ENCODE measurements at regions not wholly inside any gene's neighbourhood (a gene's known extent, or its start where the extent isn't known, plus 50 kb on each side); places are given as distances from the start of the nearest gene placed in this dataset.

DNA sequence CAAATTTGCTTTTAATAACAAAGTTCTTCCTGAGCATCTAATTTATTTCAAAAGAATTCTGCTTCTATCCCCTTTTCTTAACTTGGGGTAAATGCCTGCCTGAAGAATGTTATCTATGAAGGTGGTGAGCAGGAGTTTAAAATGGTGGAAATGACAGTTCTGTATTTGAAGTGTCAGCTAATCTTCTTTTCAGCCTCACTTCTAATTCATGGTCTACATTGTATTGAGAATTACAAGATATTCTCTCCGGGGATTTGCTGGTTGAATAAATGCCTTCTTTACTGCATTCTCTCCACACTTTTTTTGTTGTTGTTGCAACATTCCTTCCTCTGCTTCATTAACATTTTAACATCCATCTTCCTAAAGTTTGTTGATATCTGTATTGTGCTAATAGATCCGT is 143.1 kb upstream of the GRIN3A start:
- 77 to 89% methylated on average over 2 of the region's 2 CpGs for WGBS, 2 donors (ENCODE audit: low coverage in 1 of 2)
- DNase-seq = no peak
- TF ChIP-seq EP300 (IDR thresholded peaks at IDR 0.05; ENCODE audit: low read depth) (no peak), POLR2A (IDR thresholded peaks at IDR 0.05) (no peak)
- TF ChIP-seq, protein P1, sequence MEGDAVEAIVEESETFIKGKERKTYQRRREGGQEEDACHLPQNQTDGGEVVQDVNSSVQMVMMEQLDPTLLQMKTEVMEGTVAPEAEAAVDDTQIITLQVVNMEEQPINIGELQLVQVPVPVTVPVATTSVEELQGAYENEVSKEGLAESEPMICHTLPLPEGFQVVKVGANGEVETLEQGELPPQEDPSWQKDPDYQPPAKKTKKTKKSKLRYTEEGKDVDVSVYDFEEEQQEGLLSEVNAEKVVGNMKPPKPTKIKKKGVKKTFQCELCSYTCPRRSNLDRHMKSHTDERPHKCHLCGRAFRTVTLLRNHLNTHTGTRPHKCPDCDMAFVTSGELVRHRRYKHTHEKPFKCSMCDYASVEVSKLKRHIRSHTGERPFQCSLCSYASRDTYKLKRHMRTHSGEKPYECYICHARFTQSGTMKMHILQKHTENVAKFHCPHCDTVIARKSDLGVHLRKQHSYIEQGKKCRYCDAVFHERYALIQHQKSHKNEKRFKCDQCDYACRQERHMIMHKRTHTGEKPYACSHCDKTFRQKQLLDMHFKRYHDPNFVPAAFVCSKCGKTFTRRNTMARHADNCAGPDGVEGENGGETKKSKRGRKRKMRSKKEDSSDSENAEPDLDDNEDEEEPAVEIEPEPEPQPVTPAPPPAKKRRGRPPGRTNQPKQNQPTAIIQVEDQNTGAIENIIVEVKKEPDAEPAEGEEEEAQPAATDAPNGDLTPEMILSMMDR (IDR thresholded peaks at IDR 0.05) = no peak

DNA sequence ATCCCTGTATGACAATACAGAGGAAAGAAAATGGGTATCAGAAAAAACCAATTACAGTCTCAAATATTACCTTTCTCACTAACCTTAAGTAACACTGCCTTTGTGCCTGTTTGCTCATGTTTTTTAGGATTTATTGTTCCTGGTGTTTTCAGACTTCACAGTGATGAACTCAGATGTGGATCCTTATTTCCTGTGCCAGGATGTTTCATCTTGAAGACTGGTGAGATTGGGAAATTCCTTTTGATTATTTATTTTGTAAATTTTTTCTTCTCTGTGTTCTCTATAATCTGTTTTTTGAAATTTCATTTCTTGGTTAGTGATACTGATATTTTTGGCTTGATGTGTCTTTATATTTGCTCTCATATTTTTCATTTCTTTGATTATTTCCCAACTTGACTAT is 142.4 kb upstream of the GRIN3A start:
- TF ChIP-seq POLR2AphosphoS5 (IDR thresholded peaks at IDR 0.05) = no peak
- TF ChIP-seq EP300 (IDR thresholded peaks at IDR 0.05; ENCODE audit: low read depth) = no peak
- TF ChIP-seq POLR2A (IDR thresholded peaks at IDR 0.05) = no peak
- TF ChIP-seq, protein P1 (IDR thresholded peaks at IDR 0.05) = no peak

More for the DNA sequence above, 143.1 kb upstream of the GRIN3A start:
- in situ Hi-C loops (cut with MboI; ENCODE audit: low pct_ligation_motif_present in 1 of 4, low pct_unique_long_range_greater_than_20kb in 1 of 4, low sequenced_read_pairs in 3 of 4) = no loop called here
- Histone ChIP-seq H3K27me3 (no peaks in the 10 kb centered on the region), H3K9me3 (no peaks in the 10 kb centered on the region), H3K27ac (no peak overlapping the region), H3K4me3 (no peak overlapping the region), H3K4me1 (no peaks in the 10 kb centered on the region), H3K36me3 (no peaks in the 10 kb centered on the region)
- intact Hi-C loops (cut with DNase I; ENCODE audit: low total_unique reads) = no loop called here

DNA sequence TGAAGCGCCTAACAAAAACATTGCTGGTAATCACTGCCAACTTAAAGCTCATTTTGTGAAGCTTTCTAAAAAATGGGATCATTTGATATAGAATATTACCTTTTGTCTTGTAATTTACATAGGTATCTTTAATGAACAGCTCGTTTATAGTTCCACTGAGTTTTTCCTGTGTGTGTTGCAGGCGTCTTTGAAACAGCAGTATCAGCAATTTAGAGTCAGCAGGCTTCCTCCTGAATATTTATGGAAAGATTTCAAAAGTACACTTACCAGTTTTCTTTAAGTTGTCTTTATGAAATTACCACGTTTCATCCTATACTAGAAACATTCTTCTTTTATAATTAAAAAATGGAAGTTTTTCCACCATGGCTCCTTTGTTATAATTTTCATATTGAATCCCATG is 140.3 kb upstream of the GRIN3A start:
- TF ChIP-seq, protein P1 (IDR thresholded peaks at IDR 0.05) = no peak
- TF ChIP-seq EP300 (IDR thresholded peaks at IDR 0.05; ENCODE audit: low read depth) (no peak), POLR2A (IDR thresholded peaks at IDR 0.05) (no peak), POLR2AphosphoS5 (IDR thresholded peaks at IDR 0.05) (no peak)
- DNase-seq = no peak

More for the DNA sequence above, 142.4 kb upstream of the GRIN3A start:
- Histone ChIP-seq H3K9me3 (no peaks in the 10 kb centered on the region), H3K4me1 (no peaks in the 10 kb centered on the region), H3K36me3 (no peaks in the 10 kb centered on the region), H3K27ac (no peak overlapping the region), H3K4me3 (no peak overlapping the region), H3K27me3 (no peaks in the 10 kb centered on the region)
- in situ Hi-C loops (cut with MboI; ENCODE audit: low pct_ligation_motif_present in 1 of 4, low pct_unique_long_range_greater_than_20kb in 1 of 4, low sequenced_read_pairs in 3 of 4) = no loop called here
- DNase-seq = no peak
- intact Hi-C loops (cut with DNase I; ENCODE audit: low total_unique reads) = no loop called here

DNA sequence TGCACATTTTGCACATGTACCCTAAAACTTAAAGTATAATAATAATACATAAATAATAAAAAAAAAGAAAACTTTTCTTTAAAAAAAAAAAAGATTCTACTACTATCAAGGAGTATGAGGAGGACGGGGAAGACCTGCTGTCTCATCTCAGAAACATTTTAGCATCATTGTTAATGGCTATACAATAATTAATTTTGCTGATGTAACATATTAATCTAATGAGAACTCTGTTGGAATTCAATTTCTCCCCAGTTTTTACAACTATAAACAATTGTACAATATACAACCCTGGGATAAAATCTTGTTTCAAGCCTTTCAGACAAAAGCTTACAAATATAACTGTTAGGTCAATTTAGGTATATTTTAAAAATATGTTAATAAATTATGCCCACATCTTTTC is 139.0 kb upstream of the GRIN3A start:
- H3K4me1 ChIP-seq = no peaks in the 10 kb centered on the region
- H3K9me3 ChIP-seq = no peaks in the 10 kb centered on the region
- H3K27ac ChIP-seq = no peak overlapping the region
- TF ChIP-seq POLR2AphosphoS5 (IDR thresholded peaks at IDR 0.05) (no peak), POLR2A (IDR thresholded peaks at IDR 0.05) (no peak), EP300 (IDR thresholded peaks at IDR 0.05; ENCODE audit: low read depth) (no peak)
- TF ChIP-seq, protein P1 (IDR thresholded peaks at IDR 0.05) = no peak
- in situ Hi-C loops (cut with MboI; ENCODE audit: low pct_ligation_motif_present in 1 of 4, low pct_unique_long_range_greater_than_20kb in 1 of 4, low sequenced_read_pairs in 3 of 4) (no loop called here), intact Hi-C loops (cut with DNase I; ENCODE audit: low total_unique reads) (no loop called here)
- WGBS, 2 donors (ENCODE audit: low coverage in 1 of 2) = 66 to 67% methylated on average over 1 of the region's 1 CpG
- no peaks in the 10 kb centered on the region for H3K36me3 ChIP-seq
- no peak overlapping the region for H3K4me3 ChIP-seq
- no peak for DNase-seq
- no peaks in the 10 kb centered on the region for H3K27me3 ChIP-seq

More for the DNA sequence above, 140.3 kb upstream of the GRIN3A start:
- H3K36me3 ChIP-seq = no peaks in the 10 kb centered on the region
- no peaks in the 10 kb centered on the region for H3K9me3 ChIP-seq
- WGBS, 2 donors (ENCODE audit: low coverage in 1 of 2) = 55 to 71% methylated on average over 3 to 4 of the region's 4 CpGs
- intact Hi-C loops (cut with DNase I; ENCODE audit: low total_unique reads) = no loop called here
- in situ Hi-C loops (cut with MboI; ENCODE audit: low pct_ligation_motif_present in 1 of 4, low pct_unique_long_range_greater_than_20kb in 1 of 4, low sequenced_read_pairs in 3 of 4) = no loop called here
- H3K27me3 ChIP-seq = no peaks in the 10 kb centered on the region
- H3K4me1 ChIP-seq = no peaks in the 10 kb centered on the region
- no peak overlapping the region for H3K4me3 ChIP-seq
- H3K27ac ChIP-seq = no peak overlapping the region

All from transverse colon (tissue), 4 donors.